ENCODE measurements at regions not wholly inside any gene's neighbourhood (a gene's known extent, or its start where the extent isn't known, plus 50 kb on each side); places are given as distances from the start of the nearest gene placed in this dataset.

GRCh38 chr6:106918115-106918514 lies 56.4 kb downstream of the CD24 start:
- no peak for DNase-seq

- DNase-seq = no peak
Measured at GRCh38 chr6:106916891-106917290, 57.6 kb downstream of the CD24 start.

- peak; percentile 12 for DNase-seq
Measured at GRCh38 chr6:106913676-106914280, 60.8 kb downstream of the CD24 start.

GRCh38 chr6:106913111-106913510 lies 61.4 kb downstream of the CD24 start:
- DNase-seq = no peak

GRCh38 chr6:106912091-106912490 lies 62.4 kb downstream of the CD24 start:
- DNase-seq = no peak

- DNase-seq = no peak
Measured at GRCh38 chr6:106910999-106911949, 63.3 kb downstream of the CD24 start.

- no peak for DNase-seq
Measured at GRCh38 chr6:106908386-106908840, 66.1 kb downstream of the CD24 start.

- DNase-seq = no peak
Measured at GRCh38 chr6:106907754-106908153, 66.8 kb downstream of the CD24 start.

- DNase-seq = no peak
Measured at GRCh38 chr6:106906232-106906631, 68.3 kb downstream of the CD24 start.

- DNase-seq = no peak
Measured at GRCh38 chr6:106903299-106903698, 71.2 kb downstream of the CD24 start.

- DNase-seq = no peak
Measured at GRCh38 chr6:106901062-106901461, 73.5 kb downstream of the CD24 start.

GRCh38 chr6:106899697-106900096 lies 74.8 kb downstream of the CD24 start:
- no peak for DNase-seq

- no peak for DNase-seq
Measured at GRCh38 chr6:106897580-106897979, 76.9 kb downstream of the CD24 start.

- no peak for DNase-seq
Measured at GRCh38 chr6:106895703-106896040, 78.9 kb downstream of the CD24 start.

GRCh38 chr6:106894978-106895702 lies 79.4 kb downstream of the CD24 start:
- DNase-seq = no peak

GRCh38 chr6:106892186-106892585 lies 82.3 kb downstream of the CD24 start:
- no peak for DNase-seq

- no peak for DNase-seq
Measured at GRCh38 chr6:106890447-106890846, 84.1 kb downstream of the CD24 start.

GRCh38 chr6:106889692-106890091 lies 84.8 kb downstream of the CD24 start:
- DNase-seq = no peak

- DNase-seq = no peak
Measured at GRCh38 chr6:106886922-106887797, 87.4 kb downstream of the CD24 start.

- no peak for DNase-seq
Measured at GRCh38 chr6:106886081-106886843, 88.3 kb downstream of the CD24 start.

GRCh38 chr6:106885679-106886078 lies 88.8 kb downstream of the CD24 start:
- no peak for DNase-seq

GRCh38 chr6:106884576-106884975 lies 90.0 kb downstream of the CD24 start:
- no peak for DNase-seq

Measured in activated CD4-positive, alpha-beta T cell treated with anti-CD3 and anti-CD28 coated beads, Interleukin-2, amount 50 U/mL, for 16 hours (primary cell).